Gastroesophageal sphincter (tissue), 3 donors: ENCODE measurements at regions not wholly inside any gene's neighbourhood (a gene's known extent, or its start where the extent isn't known, plus 50 kb on each side); places are given as distances from the start of the nearest gene placed in this dataset.

Experiments used
- EP300 ChIP-seq: sonication (generic); formaldehyde crosslinking; IDR thresholded peaks from one replicate; pipeline ENCODE4 v1.6.1; 2017; ENCODE audit warnings: antibody characterized with exemption, mild to moderate bottlenecking
- POLR2A ChIP-seq, 2 donors: fragments of 450-650 bp; IDR thresholded peaks; one replicate each; pipeline ENCODE4 v1.6.1; 2017; ENCODE audit warnings: antibody characterized with exemption in 2 of 2, mild to moderate bottlenecking in 2 of 2, moderate library complexity in 1 of 2
- POLR2AphosphoS5 ChIP-seq: sonication (generic); formaldehyde crosslinking; IDR thresholded peaks from one replicate; pipeline ENCODE4 v1.6.1; 2017; ENCODE audit warnings: antibody characterized with exemption
- TF ChIP-seq, protein P1 (sequence below), 4 experiments: fragments of 200-600 bp in 2 of 4; fragments of 450-650 bp in 2 of 4; sonication (generic) in 1 of 4; IDR thresholded peaks; one replicate each; pipeline ENCODE4 v1.5.1; 2017 to 2019; ENCODE audit warnings: antibody characterized with exemption in 4 of 4, mild to moderate bottlenecking in 2 of 4, moderate library complexity in 2 of 4

DNA sequence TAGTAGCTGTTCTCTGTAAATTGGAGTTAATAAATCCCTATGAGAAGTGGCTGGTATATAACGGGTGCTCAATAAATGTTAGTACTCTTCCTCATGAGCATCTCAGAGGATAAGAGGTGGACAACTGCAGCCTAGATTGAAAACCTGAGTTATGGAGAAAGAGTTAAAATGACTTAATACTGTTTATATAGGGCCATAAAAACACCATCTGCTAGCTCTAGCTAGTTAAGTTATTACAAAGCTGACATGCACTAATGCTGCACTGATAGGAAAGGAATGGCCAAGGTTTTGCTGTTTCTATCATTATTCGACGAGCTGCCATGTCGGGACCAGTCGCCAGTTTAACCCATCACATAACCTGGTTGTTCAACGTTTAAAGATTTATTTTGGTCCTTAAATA is 72.0 kb upstream of the SEL1L start:
- TF ChIP-seq, protein P1, sequence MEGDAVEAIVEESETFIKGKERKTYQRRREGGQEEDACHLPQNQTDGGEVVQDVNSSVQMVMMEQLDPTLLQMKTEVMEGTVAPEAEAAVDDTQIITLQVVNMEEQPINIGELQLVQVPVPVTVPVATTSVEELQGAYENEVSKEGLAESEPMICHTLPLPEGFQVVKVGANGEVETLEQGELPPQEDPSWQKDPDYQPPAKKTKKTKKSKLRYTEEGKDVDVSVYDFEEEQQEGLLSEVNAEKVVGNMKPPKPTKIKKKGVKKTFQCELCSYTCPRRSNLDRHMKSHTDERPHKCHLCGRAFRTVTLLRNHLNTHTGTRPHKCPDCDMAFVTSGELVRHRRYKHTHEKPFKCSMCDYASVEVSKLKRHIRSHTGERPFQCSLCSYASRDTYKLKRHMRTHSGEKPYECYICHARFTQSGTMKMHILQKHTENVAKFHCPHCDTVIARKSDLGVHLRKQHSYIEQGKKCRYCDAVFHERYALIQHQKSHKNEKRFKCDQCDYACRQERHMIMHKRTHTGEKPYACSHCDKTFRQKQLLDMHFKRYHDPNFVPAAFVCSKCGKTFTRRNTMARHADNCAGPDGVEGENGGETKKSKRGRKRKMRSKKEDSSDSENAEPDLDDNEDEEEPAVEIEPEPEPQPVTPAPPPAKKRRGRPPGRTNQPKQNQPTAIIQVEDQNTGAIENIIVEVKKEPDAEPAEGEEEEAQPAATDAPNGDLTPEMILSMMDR (IDR thresholded peaks at IDR 0.05) = no peak
- TF ChIP-seq POLR2A (IDR thresholded peaks at IDR 0.05) = no peak
- no peak for TF ChIP-seq POLR2AphosphoS5
- TF ChIP-seq EP300 = no peak
